Fibroblast of skin of left biceps (primary cell): ENCODE measurements at regions not wholly inside any gene's neighbourhood (a gene's known extent, or its start where the extent isn't known, plus 50 kb on each side); places are given as distances from the start of the nearest gene placed in this dataset.
"Not testable (repeated sequence)": the region's sequence is repeated elsewhere in the genome, so short reads cannot be mapped to it uniquely, and the experiment has no call there.

Source experiments
- DNase-seq, 2 experiments: peaks; one replicate each; pipeline ENCODE4 v3.0.0-alpha.2; 2013; ENCODE audit warnings: low read depth in 2 of 2

DNA sequence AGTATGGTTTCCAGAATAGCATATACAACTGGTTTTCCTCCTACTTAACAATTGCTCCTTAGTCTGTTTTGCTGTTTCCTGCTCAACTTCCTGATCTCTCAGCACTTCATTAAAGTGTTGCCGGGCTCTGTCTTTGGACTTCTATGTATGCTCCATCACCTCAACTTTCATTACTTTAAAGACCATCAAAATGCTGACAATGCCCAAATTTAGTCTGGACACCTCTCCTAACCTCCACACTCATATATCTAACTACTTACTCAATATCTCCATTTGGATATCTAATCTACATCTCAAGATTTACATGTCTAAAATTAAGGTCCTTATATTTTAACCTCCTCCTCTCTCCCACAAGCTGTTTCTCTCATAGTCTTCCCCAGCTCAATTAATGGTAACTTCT is 54.4 kb upstream of the LGR5 start:
- no peak for DNase-seq

DNA sequence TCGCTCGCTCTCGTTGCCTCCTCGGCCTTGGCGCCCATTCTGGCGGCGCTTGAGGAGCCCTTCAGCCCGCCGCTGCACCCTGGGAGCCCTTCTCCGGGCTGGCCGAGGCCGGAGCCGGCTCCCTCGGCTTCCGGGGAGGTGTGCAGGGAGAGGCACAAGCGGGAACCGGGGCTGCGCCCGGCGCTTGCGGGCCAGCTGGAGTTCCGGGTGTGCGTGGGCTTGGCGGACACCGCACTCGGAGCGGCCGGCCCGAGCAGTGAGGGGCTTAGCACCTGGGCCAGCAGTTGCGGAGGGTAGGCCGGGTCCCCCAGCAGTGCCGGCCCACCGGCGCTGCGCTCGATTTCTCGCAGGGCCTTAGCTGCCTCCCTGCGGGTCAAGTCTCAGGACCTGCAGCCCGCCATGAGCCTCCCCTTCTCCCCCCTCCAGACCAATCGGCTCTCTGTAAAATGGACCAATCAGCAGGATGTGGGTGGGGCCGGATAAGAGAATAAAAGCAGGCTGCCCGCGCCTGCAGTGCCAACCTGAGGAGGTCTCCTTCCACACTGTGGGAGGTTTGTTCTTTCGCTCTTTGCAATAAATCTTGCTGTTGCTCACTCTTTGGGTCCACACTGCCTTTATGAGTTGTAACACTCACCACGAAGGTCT is 62.8 kb upstream of the LGR5 start:
- DNase-seq = not testable (repeated sequence)

DNA sequence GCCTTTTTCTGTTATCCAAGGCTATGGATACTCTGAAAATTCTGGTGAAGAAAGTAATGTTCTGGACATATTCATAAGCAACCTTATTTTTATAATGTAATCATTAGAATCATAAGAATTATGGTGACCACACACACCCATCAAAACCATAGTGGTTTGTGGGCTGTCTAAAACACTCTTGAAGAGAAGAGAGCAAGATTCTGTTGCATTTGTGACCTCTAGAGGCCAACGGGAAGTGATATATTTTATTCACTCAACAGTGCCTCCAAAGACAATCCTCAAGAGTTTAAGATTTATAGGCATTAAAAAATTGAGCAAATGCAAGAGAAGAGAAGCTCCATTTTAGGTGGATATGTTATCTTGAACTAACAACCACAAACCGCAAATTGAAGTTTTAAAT is 68.5 kb upstream of the LGR5 start:
- peak in 1 of 2 experiments; percentile 2 for DNase-seq

DNA sequence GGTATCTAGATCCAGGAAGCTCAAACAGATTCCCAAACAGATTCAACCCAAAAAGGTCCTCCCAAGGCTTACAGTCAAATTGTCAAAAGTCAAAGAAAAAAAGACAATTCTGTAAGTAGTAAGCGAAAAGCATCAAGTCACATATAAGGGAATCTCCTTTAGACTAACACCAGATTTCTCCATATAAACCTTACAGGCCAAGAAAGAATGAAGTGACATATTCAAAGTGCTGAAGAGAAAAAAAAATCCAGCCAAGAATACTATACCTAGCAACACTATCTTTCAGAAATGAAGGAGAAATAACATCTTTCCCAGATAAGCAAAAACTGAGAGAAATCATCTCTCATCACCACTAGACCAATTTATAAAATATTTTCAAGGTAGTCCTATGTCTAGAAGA is 79.6 kb upstream of the LGR5 start:
- DNase-seq = no peak

DNA sequence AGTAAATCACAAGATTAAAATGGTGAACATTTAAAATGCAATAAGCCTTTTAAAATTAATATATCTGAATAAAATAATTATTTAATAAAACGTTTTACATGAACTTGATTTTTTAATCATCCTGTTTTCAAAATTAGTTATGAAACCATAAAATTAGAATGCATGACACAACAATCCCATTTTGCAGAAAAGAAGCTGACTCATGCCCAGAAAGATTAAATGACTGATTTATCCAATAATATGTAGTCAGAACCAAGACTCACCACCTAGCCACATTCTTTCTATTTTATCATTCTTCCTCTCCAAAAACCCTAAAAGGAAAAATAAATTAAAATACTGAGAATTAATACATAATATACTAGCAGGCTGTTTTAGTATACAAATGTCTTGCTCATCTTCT is 83.0 kb upstream of the LGR5 start:
- DNase-seq = no peak

DNA sequence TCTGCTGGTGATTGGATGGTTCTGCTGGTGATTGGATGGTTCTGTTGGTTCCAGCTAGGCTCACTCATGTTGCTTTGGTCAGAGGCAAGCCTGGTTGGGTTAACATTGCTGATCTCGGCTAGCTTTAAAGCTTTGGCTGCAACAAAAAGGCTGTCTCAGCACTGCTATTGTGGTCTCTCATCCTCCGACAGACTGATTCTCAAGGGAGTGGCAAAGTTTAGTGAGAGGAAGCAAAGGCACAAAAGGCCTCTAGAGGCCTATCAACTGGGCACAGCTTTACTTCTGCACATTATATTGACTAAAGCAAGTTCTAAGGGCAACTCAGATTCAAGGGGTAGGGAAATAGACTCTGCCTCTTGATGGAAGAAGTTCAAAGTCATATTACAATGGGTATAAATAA is 84.7 kb upstream of the LGR5 start:
- DNase-seq = no peak

DNA sequence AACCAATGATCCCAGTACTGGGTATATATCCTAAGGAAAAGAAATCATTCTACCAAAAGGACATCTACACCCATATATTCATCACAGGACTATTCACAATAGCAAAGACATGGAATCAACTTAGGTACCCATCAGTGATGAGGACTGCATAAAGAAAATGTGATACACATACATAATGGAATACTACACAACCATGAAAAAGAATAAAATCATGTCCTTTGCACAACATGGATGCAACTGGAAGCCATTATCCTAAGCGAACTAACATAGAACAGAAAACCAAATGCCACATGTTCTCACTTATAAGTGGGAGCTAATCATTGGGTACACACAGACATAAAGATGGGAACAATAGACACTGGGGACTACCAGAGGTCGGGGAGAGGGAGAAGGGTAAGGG is 86.0 kb upstream of the LGR5 start:
- no peak for DNase-seq

DNA sequence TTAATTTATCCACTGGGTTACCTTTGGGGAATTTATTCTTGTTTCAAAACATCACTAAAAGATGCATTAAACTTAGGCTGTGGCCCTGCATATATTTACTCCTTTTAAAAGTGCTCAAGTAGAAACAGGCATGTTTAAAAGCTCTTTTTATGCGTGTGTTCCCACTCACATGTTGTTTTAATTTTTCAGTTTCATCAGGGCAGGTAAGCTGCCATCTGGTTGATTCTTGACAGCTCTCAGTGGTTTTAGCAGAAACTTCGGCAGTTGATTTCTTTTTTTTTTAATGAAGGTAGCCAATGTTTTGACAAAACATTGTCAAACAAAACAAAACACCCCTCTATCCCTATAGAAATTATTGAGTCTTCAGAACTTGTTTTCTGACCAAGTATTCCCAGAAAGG is 89.6 kb upstream of the LGR5 start:
- DNase-seq = no peak

DNA sequence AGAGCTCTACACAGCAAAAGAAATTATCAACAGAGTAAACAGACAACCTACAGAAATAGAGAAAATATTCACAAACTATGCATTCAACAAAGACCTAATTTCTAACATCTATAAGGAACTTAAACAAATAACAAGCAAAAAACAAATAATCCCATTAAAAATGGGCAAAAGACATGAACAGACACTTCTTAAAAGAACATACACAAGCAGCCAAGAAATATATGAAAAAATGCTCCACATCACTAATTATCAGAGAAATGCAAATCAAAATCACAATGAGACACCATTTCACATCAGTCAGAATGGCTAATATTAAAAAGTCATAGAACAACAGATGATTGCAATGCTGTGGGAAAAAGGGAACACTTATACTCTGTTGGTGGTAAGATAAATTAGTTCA is 100.7 kb upstream of the LGR5 start:
- no peak for DNase-seq

DNA sequence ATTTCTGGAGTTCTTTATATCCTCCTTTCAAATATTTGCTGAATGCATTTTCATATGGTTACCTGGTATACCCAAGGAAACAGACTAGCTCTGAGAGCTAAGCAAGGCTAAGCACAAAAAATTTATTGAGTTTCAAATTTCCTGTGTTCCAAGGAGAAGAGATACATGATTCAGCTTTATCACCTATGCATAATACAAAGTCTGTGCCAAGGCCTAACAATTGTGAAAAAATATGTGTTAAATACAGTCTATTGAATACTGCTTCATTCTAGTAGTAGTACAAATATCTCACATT is 103.7 kb upstream of the LGR5 start:
- DNase-seq = no peak

DNA sequence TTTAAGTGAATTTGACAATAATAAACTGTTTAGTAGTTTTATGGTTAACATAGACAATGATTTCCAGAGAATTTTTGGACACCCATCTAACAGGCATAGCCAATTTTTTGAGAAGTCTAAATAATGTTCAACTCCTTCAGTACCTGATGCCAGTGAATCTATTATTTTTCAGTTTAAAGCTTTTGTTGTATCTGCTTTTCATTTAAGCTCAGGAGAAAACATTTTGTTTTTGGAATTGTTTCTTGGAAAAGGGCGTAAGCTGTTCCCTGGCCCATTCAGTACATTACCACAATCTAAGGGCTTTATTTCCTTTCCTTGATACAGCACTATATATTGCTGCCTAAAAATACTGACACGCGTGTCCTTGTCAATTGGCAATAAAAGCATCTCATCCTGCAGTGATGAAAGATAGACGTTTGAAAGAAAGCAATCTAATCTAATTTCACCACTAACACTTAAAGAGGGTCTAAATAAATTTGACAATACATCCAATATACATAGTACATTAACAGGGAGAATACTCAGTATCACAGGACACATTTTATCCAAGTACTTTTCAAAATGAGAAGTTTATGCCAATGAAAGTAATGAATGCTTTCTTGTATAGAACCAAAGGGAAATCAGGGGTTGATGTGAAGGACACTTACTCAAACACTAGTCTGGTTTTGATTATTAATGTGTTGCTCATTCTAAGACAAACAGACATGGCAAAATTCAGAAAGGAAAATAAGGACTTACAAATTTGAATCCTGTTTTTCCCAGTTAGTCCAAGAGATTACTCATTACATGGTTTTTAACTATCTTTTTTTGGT is 104.2 kb upstream of the LGR5 start:
- no peak for DNase-seq

DNA sequence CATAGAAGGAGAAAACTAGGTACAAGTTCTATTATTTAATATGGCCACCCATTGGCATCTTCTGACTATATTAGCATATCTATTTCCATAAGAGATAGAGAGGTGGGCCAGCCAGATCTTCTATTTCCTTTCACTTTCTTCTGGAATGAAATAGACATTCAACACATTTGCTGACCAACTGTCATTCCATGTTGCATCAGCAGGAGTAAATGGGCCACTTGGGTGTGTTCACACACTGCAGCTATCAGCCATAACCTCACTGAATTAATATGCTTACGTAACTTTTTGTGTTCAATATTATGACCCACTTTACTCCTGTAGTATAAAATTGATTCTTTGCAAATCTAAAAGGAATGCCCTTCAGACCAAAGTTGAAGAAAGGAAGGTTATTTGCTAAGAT is 106.2 kb upstream of the LGR5 start:
- no peak for DNase-seq

DNA sequence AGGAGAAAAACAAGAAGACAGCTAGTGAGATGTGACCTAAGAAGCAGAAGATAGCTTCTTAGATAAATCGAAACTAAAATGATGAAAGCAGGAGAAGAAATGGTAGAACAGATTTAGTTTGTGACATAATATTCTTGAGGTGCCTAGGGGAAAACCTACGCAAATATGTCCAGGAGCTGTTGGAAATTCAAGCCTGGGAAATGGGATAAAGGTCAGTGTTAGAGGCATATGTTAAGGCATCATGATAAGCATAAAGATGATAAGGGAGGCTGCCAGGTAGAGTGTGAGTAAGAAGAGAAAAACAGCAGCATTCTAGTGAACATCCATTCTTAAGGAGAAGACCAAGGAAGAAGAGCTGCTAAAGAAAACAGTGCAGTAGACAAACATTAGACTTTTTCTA is 109.6 kb upstream of the LGR5 start:
- DNase-seq = no peak

DNA sequence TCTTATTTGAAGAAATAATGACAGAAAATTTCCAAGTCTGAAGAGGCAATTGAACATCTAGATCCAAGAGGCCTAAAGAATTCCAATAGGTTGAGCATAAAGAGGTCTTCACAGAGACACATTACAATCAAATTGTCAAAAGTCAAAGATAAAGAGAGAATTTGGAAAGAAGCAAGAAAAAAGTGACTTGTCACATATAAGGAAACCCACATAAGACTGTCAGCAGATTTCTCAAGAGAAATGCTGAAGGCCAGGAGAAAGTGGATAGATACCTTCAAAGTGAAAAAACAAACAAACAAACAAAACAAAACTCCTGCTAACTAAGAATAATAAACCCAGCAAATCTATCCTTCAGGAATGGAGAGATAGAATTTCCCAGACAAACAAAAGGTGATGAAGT is 118.1 kb upstream of the LGR5 start:
- no peak for DNase-seq

DNA sequence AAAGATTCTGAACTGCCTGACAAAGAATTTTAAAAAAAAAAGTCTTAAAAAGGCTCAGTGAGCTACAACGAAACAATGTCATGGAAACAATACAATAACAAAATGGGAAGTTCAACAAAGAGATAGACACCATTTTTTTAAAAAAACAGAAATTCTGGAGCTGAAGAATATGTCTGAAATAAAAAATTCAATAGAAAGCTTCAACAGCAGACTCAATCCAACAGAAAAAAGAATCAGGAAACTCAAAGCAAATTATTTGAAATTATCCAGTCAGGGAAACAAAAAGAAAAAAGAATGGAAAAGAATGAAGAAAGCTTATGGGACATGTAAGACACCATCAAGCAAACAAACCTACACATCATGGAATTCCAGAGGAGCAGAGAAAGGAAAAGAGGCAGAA is 118.5 kb upstream of the LGR5 start:
- no peak for DNase-seq

DNA sequence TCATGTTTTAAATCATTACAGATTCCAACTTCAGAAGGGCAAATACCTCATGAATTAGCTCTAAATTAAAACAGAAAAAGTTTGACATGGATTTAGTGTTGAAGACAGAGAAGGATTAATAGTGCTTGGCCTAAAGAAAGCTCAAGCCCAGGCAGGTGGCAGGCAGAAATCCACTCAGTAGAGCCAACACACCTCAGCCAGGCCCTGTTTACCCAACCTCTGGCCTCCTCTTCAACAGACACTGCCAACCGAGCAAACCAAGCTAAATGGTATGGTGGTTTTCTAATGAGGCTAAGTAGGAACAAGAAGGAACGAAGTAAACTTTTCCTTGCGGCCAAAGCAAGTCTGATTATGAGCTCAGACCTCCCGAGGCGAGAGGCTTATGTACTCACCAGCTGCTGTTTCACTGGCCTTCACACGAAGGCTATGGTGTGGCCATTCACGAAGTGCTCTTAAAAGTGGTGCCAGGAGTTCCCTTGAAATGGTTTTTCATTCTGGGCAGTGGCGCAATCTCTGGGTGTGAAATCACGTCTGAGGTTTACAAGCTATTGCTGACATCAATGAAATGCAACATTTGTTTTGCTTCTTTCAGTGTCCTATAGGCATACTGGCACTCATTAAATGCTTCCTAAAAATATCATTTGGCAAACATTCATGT is 124.1 kb upstream of the LGR5 start:
- no peak for DNase-seq

DNA sequence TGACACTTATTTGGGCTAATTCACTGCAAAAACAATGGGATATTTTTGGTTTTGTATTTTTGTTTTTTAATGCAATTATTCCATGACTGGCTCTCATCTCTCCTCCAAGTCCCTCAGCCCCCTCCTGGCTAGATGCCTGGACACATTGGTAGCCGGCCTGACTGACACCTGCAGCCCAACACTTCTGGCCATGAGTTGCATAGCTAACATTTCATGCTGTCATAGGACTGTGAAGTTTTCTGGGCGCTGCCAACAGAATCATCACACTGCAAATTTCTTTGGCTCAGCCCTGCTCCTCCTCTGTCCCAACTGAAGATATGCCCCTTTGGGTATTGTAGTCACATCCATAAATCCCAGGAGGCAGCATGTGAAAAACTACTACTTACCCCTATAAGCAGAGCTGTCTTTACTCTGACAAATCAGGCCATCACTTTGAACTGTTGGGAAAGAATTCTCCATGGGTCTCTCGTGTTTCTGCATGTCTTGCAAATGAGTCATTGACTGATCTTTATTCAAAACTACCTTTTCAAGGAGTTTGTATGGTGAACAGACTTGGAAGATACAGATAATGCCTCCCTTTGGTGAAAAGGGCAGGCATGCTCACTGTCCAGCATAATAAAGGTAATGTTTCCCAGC is 126.7 kb upstream of the LGR5 start:
- no peak for DNase-seq

DNA sequence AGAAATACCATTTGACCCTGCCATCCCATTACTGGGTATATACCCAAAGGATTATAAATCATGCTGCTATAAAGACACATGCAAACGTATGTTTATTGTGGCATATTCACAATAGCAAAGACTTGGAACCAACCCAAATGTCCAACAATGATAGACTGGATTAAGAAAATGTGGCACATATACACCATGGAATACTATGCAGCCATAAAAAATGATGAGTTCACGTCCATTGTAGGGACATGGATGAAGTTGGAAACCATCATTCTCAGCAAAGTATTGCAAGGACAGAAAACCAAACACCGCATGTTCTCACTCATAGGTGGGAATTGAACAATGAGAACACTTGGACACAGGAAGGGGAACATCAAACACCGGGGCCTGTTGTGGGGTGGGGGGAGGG is 128.0 kb upstream of the LGR5 start:
- not testable (repeated sequence) for DNase-seq

DNA sequence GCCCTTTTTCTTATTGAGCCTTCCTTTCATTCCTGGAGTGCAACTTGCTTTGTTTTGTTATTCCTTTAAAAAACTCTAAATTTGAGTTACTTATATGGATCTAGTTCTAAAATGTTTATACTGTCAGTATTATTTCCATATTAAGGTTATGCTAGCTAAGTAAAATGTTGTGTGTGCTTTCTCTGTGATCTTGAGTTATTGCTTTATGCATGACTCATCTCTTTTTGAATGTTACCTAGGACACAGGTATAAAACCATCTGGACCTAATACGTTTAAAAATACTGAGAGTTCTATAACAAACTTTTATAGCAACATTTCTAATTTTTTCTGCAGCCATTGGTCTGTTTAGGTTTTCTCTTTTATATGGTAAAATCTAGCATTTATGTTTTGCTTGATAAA is 132.8 kb upstream of the LGR5 start:
- no peak for DNase-seq

DNA sequence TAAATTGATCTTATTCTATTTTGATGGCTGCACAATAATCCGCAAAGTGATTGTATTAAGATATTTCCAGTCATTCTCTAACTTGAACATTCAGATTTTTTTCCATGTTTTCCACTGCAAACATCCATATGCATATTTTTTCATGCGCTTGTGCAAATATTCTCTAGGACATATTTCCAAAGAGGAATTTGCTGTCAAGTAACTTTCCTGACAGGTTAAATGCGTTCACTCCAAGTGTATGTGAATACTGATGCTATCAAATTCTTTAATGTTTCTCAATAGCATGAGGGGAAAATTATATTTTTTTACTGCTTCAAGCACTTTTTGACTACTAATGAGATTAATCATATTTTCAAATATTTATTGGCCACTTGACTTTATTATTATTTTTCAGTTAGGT is 135.3 kb upstream of the LGR5 start:
- no peak for DNase-seq

DNA sequence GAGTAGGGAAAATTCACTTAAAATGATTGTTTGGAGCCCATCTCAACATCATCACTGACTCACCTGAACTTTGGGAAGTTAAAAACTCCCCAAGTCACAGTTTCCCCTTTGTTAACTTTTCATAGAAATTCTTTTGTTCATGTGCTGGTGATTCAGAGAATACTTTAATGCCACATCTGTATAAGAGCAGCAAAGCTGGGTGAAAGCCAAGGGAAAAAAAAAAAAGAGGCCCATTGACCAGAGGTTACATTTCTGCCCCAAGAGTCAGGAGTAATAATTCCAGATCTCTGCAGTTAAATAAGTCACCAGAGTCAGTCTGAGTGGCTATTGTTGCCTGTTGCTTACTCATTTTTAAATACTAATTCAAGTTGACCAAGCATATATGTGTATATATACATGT is 136.4 kb upstream of the LGR5 start:
- DNase-seq = peak in 1 of 2 experiments; percentile 5

DNA sequence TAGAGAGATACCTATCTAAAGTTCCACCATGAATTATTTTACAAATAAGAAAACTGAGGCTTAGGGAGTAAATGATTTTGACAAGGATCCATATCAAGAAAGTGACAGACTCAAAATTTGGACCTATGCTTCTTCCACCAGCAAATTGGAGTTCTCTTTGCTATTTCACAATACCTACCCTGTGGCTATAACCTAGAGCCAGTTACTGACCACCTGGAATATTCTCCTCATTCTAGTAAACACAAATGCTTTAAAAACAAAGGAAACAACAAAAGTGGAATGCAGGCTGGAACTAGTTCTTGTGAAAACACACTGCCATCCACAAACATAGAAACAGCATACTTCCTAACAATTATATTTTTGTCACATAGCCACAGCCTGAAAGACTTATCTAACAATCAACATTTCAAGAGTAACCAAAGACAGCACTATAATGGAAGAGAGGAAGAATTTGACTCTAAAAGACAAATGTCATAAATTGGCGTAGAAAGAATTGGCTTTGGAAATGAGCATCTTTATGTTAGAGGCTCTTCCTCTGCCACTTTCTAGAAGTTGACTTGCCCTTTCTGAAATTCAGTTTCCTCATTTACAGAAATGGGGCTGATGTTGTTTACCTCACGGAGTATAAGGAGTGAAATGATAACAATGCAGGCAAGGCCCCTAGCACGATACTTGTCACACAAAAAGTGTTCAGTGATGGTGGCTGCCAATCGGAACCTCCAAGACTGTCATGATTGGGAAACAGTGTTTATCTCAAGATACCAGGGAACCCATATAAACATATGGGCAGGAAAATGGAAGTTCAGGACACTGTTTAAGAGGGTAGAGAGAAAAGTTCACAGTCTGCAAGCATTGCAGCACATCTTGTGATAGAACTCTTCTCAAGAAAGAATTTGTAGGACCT is 138.6 kb upstream of the LGR5 start:
- DNase-seq = no peak
